ENCODE measurements at regions not wholly inside any gene's neighbourhood (a gene's known extent, or its start where the extent isn't known, plus 50 kb on each side); places are given as distances from the start of the nearest gene placed in this dataset.
"Not testable (repeated sequence)": the region's sequence is repeated elsewhere in the genome, so short reads cannot be mapped to it uniquely, and the experiment has no call there.

DNA sequence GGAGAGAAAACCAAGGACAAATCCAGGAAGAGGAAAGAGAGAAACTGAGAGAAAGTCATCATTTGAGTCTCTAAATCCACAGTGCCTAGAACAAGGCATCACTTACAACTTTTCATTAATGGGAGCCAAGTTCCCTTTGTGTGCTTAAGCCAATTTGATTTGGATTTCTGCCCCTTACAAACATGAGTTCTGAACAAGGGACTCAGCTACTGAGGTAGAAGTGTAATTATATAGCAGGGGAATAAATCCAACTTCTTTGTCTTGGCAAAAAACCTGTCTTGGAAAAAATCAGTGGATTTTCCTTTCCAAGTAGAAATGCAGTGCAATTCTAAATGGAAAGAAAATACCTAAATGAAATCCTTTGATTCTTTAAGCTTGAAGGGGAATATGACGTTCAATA lies 307.2 kb upstream of the CNTN3 start:
- DNase-seq: no peak

DNA sequence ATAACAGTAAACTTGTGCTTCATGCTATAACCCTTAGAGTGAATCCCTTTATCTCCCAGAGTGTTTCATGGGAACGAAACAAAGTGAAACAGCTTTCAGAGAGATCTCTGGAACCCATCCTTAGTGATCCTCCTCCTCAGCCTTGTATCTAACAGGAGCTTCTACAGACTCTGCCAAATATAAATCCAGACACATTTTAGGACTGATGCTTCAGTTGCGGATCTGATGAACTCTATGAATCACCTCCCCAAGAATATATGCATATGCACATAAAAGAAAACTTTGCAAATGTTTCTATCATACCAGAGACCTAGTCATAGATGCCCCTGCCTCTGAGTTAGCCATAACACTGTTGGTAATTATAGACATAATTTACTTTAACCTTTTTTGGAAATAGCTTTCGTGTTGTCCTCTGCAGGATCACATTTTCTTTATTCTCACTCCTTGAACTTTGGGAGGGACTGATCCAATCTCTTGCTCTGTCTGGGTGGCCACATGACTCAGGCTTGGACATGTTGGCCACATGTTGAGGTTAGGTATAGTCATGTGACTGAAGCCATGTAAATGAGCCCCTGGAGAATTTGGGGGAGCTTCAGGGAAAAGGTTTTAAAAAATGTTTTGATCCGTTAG lies 306.4 kb upstream of the CNTN3 start:
- DNase-seq: no peak

DNA sequence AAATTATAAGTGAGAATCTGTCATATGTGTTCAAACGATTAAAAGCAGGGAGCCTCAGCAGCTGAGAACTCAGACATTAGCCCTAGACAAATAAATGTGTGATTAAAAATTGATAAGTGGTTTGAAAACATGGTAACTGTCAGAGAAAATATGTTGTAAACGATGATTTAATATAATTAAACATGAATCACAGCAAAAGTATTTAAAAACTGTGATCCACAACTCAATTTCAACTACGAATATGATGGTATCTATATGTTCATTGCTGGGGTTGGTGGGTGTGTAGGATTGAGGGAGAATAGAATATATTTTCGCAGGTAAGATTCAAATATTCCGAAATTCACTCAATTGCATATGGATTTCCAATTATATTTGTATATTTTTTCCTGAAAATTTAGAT lies 302.2 kb upstream of the CNTN3 start:
- DNase-seq: no peak

DNA sequence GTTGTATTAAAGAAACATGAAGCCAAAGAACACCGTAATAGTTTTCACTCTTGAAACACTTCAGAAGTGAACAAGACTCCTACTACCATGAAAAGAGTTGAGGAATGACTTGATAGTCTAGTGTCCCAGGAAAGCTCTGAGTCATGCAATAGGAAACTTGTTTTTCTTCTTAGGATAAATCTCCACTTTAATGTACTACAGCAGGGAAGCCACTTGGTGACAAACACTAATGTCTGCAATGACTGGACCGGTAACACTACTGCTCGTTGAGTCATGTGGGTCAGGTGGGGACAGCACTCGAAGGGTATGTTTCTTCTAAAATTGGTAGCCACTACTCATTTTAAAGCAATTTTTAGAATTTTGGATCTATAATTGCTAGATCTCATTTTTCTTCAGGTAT lies 291.7 kb upstream of the CNTN3 start:
- no peak for DNase-seq

DNA sequence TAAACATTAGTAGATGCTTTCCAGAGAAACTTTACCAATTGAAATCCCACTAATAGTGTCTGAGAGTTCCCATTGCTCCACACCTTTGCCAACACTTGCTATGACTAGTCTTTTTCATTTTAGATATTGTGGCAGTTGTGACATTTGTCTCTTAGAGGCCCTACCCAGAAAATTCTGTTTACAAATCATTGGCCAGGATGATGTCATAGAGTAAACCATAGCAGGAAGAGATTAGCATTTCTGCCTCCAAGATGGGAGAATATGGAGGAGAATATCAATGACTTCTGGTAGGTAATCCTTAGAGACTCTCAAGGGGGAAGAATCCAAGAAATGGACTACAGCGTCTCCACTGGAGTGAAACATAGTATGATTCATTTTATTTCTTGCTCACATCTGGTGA lies 291.0 kb upstream of the CNTN3 start:
- no peak for DNase-seq

DNA sequence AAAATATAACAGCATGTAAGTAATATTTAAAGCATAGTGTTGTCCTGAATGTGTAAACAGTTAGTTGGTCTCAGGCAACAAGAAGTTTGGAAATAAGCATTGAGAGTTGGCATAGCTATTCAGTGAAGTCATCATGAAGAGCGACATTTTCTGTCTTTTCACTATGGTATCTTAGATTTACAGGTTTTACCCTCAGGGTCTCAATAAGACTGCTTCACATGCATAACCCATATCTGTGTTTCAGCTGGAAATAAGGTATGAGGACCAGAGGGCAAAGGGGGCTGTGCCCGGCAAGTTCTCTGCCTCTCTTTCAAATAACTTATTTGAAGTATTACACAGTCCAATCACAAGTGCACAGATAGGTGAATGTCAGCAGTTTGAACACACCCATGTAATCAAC lies 290.2 kb upstream of the CNTN3 start:
- DNase-seq: no peak

DNA sequence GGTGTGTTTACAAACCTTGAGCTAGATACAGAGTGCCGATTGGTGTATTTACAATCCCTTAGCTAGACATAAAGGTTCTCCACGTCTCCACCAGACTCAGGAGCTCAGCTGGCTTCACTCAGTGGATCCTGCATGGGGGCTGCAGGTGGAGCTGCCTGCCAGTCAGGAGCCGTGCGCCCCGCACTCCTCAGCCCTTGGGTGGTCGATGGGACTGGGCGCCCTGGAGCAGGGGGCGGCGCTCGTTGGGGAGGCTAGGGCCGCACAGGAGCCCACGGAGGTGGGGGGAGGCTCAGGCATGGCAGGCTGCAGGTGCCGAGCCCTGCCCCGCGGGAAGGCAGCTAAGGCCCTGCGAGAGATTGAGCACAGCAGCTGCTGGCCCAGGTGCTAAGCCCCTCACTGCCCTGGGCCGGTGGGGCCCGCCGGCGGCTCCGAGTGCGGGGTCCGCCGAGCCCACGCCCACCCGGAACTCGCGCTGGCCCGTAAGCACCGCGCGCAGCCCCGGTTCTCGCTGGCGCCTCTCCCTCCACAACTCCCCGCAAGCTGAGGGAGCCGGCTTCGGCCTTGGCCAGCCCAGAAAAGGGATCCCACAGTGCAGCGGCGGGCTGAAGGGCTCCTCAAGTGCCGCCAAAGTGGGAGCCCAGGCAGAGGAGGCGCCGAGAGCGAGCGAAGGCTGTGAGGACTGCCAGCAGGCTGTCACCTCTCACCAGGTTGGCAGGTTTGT lies 285.5 kb upstream of the CNTN3 start:
- not testable (repeated sequence) for DNase-seq

DNA sequence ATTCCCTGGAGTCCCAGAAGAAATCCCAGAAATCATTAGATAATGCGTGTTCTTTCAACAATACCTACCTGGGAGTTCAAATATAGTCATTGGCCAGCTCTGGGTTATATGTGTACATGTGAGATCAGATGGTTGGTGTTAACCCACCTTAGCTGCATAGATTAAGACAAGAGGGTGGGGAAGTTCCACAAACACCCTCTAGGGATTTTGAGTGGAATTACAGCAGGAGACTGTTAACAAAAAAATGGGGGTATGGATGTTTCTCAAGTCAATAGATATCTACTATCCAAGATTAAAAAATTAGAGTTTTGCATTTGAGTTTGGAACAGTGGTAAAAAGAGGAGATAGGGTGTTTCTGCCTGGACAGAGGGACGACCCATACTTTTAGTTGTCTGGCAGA lies 282.5 kb upstream of the CNTN3 start:
- no peak for DNase-seq

DNA sequence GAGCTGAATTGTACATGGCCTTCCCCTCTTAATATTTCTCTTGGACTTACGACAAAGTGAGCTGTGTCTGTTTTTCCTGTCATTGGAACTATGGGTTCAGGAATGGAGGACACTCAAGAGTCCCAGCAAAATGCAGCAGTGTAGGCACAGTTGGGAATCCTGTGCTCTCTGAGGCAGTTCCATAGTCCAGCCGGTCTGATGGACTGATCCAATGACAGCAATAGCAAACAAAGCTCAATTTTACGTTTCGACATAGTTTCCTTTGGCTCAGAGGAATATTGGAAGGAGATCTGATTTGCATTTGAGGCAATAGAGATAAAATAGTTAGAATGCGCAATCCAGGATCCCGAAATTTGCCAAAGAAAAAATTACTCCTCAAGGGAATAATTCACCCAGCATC lies 276.9 kb upstream of the CNTN3 start:
- DNase-seq: no peak

DNA sequence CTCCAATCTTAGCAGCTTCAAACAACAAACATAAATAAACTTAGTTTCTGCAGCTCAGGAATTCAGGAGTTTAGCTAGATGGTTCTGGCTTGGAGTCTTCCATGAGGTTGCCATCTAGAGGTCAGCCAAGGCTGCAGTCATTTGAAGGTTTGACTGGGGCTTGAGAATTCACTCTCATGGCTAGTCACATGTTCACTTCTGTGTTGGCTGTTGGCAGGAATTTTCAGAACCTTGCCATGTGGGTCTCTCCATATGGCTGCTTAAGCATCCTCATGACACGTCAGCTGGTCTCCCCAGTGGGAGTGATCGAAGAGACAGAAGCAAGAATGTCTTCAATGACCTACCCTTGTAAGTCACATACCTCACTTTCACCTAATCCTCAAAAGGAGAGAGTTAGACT lies 269.2 kb upstream of the CNTN3 start:
- DNase-seq: no peak

DNA sequence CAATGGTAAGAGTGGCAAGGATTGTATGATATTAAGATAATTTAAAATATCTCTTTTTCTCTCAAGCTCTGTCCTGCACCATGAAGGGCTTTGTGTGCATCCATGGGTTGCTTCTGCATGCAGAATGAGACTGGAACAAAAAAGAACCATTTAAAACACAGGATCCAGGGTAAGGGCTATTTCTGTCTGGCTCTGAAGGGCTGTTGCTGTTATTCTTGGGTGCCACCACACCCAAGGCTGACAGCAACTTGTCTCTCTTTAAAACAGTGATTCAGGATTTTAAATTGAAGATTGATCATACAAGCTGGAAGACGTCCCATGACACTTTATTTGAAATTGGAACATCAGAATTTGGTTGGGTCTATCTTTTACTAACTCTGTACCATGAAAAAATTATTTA lies 268.8 kb upstream of the CNTN3 start:
- DNase-seq: no peak

DNA sequence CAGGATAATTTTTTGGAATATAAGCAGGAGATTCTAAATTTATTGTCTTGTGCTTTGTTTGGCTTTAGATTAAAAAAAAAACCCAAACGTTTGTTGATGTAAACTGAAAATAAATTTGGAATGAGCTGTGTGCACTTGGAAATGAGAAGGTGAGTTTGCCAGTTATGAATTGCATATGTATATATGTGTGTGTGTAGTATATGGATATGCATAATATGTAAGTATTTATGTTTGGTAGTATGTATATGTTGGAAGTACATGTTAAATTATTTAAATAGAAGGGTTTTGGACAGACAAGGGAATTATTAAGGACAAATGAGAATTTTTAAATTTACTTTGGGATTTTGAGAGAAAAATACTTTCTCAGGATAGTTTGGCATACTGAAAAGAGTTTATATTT lies 265.8 kb upstream of the CNTN3 start:
- DNase-seq: no peak

DNA sequence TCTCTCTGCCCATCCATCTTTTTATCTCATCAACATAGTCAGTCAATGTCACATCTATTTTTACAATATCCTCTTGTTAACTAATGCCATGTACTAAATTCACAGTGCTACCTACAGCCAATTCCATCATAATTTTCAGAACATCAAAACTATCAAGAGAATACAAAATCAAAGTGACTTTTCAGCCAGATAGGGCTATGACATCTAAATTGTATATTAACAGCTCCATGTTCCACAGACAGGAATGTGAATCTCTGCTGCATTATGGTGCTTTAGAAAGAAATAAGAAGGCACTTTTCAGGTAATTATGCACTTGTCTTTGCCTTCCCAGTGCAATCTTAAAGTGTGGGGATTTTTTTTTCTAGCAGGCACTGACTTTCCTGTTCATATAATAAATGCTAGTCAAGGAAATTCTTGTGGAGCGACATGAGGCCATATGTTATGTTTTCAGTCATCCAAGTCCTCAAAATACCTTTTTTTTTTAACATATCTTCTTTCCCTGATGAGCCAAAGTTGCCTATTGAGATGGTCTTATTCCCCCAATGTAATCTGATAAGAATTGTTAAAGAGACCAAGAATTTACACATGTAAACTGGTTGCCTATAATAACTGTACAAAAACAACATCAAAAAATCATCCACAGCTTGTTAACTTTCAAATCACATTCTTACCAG lies 252.0 kb upstream of the CNTN3 start:
- no peak for DNase-seq

DNA sequence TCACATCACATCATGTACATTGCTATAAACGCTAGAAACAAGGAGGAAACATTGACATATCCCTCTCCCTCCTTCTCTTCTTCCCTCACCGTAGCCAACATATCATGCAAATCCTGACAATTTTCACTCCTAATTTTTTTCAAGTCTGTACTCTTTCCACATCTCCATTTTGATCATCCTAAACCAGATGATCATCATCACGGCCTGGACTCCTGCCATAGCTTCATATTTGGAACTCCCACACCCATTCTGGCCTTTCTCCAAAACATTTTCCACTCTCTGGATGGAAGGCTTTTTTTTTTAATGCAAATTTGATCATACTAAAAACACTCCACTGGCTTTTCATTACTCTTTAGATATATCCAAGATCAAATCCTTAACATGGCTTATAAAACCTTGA lies 248.0 kb upstream of the CNTN3 start:
- DNase-seq: no peak

DNA sequence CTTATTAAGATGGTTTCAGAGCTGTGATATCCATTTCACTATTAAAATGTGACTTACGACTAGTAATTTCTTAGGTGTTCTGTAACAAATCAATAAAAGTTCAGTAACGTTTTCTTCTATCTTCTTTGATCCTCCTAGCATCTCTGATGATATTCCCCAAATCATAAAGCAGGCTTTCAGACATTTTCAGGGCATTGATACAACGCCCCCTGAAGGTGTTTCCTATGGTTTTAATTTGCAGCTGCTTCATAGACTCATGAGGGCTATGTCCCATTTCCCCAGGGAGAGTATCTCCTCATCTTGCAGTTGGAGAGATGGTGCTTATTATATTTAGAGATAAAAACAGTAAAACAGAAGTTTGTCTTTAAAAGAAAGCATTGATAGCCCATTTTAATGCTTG lies 246.8 kb upstream of the CNTN3 start:
- no peak for DNase-seq

DNA sequence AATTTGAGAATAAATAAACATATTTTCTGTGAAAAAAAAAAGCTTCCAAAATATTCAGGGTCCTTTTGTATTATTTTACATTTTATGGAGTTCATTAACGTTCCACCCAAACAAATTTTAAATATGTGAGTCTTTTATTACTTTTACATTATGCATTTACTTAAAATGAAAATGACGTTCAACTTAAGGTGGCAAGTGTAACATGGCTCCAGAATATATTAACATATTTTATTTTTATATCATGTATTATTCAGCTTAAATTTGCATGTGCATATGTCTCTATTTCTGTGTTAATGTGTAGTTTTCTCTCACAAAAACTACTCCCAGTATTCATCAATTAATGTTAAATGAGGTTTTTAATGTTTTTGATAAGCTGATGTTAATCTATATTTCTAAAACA lies 243.6 kb upstream of the CNTN3 start:
- no peak for DNase-seq

DNA sequence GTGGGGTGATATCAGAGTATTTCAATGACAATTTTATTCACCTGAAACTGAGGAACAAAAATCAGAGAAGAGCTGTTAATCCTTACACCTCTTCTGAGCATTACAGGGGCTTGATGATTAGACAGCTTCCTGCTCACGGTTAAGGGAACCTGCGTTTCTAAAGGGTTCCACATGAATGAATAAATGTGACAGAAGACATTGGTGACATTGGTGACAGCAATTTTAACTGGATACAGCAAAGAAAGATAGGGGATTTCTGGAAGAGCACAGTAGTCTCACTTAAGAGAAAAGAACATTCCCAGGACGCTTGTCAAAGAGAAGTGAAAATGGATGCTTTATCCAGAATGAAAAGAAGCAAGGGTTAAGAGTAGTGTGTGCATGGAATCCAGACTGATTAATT lies 235.9 kb upstream of the CNTN3 start:
- DNase-seq: no peak

DNA sequence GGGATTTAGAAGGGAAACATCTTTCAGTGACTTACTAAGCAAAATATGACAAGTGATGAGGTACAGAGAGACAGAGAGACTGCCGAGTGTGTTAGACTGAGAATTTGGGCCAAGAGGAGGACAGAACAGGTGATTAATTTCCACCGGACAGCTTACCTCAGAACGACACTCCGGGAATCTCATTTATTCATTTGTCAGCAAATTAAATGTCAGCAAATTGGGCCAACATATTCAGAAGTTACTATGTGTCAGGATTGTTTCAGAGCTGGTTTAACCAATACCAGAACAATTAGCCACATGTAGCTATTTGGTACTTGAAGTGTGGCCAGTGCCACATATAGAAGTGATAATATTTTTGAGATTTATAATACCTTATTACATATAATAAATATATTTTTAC lies 232.6 kb upstream of the CNTN3 start:
- DNase-seq: no peak

DNA sequence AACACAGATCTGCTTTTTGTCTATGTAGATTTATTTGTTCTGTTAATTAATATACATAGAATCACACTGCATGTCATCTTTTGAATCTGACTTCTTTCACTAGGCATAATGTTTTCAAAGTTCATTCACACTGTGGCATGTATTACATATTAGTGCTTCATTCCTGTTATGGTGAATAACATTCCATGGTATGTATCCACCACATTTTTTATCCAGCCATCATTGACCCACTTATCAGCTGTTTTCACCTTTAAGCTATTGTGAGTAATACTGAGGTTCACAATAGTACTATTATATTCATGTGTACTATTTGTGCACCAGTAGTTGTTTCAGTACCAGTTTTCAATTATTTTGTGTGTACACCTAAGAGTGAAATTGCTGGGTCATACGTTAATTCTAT lies 230.6 kb upstream of the CNTN3 start:
- DNase-seq: no peak

DNA sequence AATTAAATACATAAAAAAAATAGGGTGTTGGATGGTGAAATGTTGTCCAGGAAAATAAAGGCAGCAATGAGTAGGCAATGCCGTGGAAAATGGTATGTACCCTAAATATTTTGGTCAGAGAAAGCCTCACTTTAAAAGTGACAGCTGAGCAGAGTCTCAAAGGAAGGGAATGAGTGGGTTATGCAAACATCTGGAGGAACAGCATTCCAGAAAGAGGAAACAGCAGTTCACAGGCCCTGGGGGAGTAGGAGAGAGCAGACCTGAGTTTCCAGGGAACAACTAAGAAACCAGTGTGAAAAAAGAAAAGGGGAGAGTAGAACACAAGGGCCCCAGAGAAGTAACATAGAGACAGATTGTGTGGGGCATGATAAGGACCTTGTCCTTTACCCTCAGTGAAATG lies 230.0 kb upstream of the CNTN3 start:
- DNase-seq: no peak

DNA sequence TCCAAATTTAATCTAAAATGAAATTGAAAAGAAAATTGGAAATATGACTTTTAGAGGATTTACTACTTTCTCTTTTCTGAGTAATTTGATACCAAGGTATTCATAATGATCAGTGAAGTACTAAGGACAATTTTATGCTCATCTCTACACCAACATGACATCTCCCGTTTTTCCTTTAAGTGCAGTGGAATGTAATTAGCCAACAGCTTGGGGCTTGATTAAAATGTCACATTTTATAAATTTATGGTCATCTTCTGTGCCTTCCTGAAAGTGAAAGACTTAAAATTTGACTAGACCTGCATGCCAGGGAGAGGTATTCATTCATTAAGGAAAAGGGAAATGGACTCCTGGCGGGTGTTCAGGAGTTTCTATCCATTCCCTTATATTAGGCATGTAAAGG lies 228.2 kb upstream of the CNTN3 start:
- DNase-seq: no peak

DNA sequence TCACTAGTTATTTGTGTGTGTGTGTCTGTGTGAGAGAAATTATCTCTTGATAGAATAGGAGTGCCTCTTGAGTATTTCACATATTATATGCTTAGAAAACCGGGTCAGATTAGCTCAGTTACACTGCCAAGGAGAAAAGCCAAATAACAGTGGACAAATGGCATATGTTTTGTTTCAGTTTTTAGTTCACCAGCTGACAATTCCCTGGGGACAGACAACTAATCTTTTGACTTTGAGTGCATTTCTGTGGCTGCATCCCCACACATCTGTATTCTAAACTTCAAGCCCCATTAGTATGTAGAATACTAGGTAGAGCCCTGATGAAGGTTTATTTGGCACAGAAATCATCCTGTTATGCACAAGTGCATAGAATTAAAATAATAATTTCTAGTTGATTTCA lies 227.7 kb upstream of the CNTN3 start:
- no peak for DNase-seq

DNA sequence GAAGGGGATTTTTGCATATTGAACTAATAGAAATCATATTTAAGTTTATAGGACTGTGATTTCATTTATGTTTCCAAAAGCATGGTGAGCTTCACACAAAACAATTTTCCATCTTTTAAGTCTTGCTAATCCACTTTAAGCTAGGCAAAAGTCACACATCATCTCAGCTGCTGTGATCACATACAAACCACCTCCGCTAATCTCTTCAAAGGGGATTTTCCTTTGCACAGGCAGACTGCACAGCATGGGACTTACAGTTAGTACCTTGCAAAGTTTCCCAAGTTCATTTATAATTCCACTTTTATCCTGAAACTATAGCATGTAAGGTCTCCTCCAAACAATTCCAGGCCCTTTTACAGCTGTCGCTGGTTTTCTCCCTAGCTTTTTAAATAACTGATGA lies 225.1 kb upstream of the CNTN3 start:
- no peak for DNase-seq

DNA sequence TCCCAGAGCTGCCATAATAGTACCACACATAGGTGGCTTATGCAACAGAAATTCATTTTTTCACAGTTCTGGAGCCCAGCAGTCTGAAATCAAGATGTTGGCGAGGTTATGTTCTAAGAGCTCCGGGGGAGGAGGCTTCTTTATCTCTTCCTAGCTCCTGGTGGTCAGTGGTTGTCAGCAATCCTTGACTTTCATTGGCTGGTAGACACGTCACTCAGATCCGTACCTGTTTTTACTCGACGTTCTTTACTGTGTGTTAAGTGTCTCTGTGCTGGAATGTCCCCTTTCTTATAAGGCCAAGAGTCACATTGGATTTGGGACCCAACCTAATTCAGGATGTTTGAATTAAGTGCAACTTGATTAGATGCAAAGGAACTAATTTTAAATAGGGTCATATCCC lies 218.5 kb upstream of the CNTN3 start:
- no peak for DNase-seq

DNA sequence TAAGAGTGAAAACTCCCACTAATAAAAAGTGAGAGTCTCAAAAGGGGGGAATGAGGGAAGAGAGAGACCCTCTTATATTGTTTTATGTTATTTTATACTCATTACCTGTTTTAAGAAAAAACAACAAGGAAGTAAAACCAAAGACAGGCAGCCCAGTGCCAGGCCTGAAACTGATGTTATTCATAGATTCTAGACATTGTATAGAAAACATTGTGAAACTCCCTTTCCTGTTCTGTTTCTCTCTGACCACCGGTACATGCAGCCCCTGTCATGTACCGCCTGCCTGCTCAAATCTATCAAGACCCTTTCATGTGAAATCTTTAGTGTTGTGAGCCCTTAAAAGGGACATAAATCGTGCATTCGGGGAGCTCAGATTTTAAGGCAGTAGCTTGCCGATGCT lies 216.4 kb upstream of the CNTN3 start:
- DNase-seq: not testable (repeated sequence)
